K562 (cell line): ENCODE measurements at regions not wholly inside any gene's neighbourhood (a gene's known extent, or its start where the extent isn't known, plus 50 kb on each side); places are given as distances from the start of the nearest gene placed in this dataset.

Source experiments
- ATAC-seq: fragments of 200-7000 bp; cut with Tn5 transposase; 3 replicates; pipeline ENCODE4 v1.9.1; 2020; ENCODE audit warnings: moderate library complexity
- BruUV-seq: library from RNA; stranded (reverse); fragments of 400-500 nt; replicated peaks from 2 replicates; lab custom pipeline; 2021; lab: Mats Ljungman, UMichigan
- CTCF ChIA-PET: fragments of 300-600 bp; formaldehyde crosslinking; extraction: SDS; loops from one replicate; lab custom pipeline; 2021; ENCODE audit warnings: low intra/inter-chr PET ratio; lab: Yijun Ruan, JAX
- POLR2A ChIA-PET: fragments of 300-600, 350-650 bp; sonication (Branson Sonifier 250); formaldehyde crosslinking; extraction: SDS; loops from one replicate; lab custom pipeline; 2021; ENCODE audit warnings: antibody characterized with exemption, inconsistent platforms; lab: Yijun Ruan, JAX
- DNase-seq, 4 experiments: peaks; one replicate each; pipeline versions ENCODE4 v3.0.0 to v3.0.0-alpha.2; 2011 to 2018; ENCODE audit warnings: low spot score in 3 of 4, mixed read lengths in 3 of 4; ENCODE audit errors: extremely low read depth in 1 of 4
- FAIRE-seq: peaks from 2 replicates; lab custom pipeline; 2011; peaks lifted over from hg19 to GRCh38; lab: Jason Lieb, UNC
- H2AFZ ChIP-seq: 2 replicates; pipeline ENCODE4 v1.6.0; 2011; ENCODE audit warnings: low read depth, low read length, control low read depth, inconsistent platforms
- H3K27ac ChIP-seq: fragments of 200-600 bp; 3 replicates; pipeline ENCODE4 v1.8.0; 2011; ENCODE audit warnings: low read depth, mild to moderate bottlenecking, control low read depth, inconsistent platforms, low read length, moderate library complexity, mixed read lengths; ENCODE audit errors: extremely low read depth
- H3K27me3 ChIP-seq, 2 experiments: fragments of 300-600 bp in 1 of 2; 2 replicates in 1 of 2; 3 replicates in 1 of 2; pipeline versions ENCODE4 v1.6.0 to v1.8.0; 2011; ENCODE audit warnings: inconsistent platforms in 2 of 2, low read length in 2 of 2, mild to moderate bottlenecking in 1 of 2, mixed read lengths in 1 of 2, moderate library complexity in 1 of 2; ENCODE audit not compliant: control insufficient read depth in 2 of 2, insufficient read depth in 2 of 2
- H3K36me3 ChIP-seq: fragments of 300-600 bp; 3 replicates; pipeline ENCODE4 v1.8.0; 2011; ENCODE audit warnings: mild to moderate bottlenecking, low read length, inconsistent platforms; ENCODE audit not compliant: control insufficient read depth, insufficient read depth
- H3K4me1 ChIP-seq, 2 experiments: fragments of 200-600 bp in 1 of 2; replicated peaks in 1 of 2; 2 replicates in 1 of 2; 3 replicates in 1 of 2; pipeline versions ENCODE4 v1.5.1 to v1.8.0; 2011; ENCODE audit warnings: inconsistent platforms in 2 of 2, low read length in 2 of 2, mild to moderate bottlenecking in 1 of 2, mixed read lengths in 1 of 2, moderate library complexity in 1 of 2; ENCODE audit not compliant: control insufficient read depth in 2 of 2, insufficient read depth in 2 of 2
- H3K4me2 ChIP-seq: 2 replicates; pipeline ENCODE4 v1.6.1; 2011; ENCODE audit warnings: low read length, control low read depth, inconsistent platforms, mixed read lengths; ENCODE audit not compliant: insufficient read depth
- H3K4me3 ChIP-seq: fragments of 200-600 bp; sonication (generic), shearing (Covaris generic); 2 replicates; pipeline ENCODE4 v1.5.1; 2016; ENCODE audit warnings: control low read depth, inconsistent platforms
- H3K79me2 ChIP-seq: fragments of 200-600 bp; 3 replicates; pipeline ENCODE4 v1.8.0; 2011; ENCODE audit warnings: low read length, inconsistent platforms; ENCODE audit not compliant: control insufficient read depth, insufficient read depth
- H3K9ac ChIP-seq, 2 experiments: 2 replicates each; pipeline versions ENCODE4 v1.6.0 to v1.6.1; 2011; ENCODE audit warnings: low read depth in 2 of 2, low read length in 2 of 2, control low read depth in 1 of 2, inconsistent platforms in 1 of 2, mild to moderate bottlenecking in 1 of 2, mixed read lengths in 1 of 2; ENCODE audit not compliant: insufficient read depth in 1 of 2
- H3K9me1 ChIP-seq: one replicate; pipeline ENCODE4 v1.6.0; 2011; ENCODE audit warnings: inconsistent platforms, mild to moderate bottlenecking, low read length, moderate library complexity; ENCODE audit not compliant: control insufficient read depth, insufficient read depth
- H3K9me3 ChIP-seq: replicated peaks from 2 replicates; pipeline ENCODE4 v1.5.1; 2011; ENCODE audit warnings: low read depth, low read length, inconsistent platforms; ENCODE audit not compliant: control insufficient read depth, insufficient read depth
- H4K20me1 ChIP-seq: replicated peaks from 2 replicates; pipeline ENCODE4 v1.6.1; 2011; ENCODE audit warnings: low read length, inconsistent platforms, mixed read lengths; ENCODE audit not compliant: control insufficient read depth, insufficient read depth
- ARHGAP35 ChIP-seq: fragments of 450-650 bp; IDR thresholded peaks from 2 replicates; pipeline ENCODE4 v1.6.1; 2018; ENCODE audit not compliant: partially characterized antibody
- CSDE1 ChIP-seq, 2 experiments: fragments of 450-650 bp; IDR thresholded peaks; 2 replicates each; pipeline ENCODE4 v1.6.1; 2016; ENCODE audit warnings: mild to moderate bottlenecking in 1 of 2
- SMAD2 ChIP-seq: fragments of 150-350 bp; IDR thresholded peaks from 2 replicates; pipeline ENCODE4 v1.6.1; 2014; ENCODE audit warnings: low read depth, mild to moderate bottlenecking, low read length
- SRSF1 ChIP-seq: fragments of 200-400 bp; formaldehyde crosslinking; IDR thresholded peaks from 2 replicates; pipeline ENCODE4 v1.6.1; 2017; ENCODE audit warnings: mild to moderate bottlenecking, low read depth, low read length, moderate library complexity
- TFAM ChIP-seq: fragments of 250-450 bp; sonication (Bioruptor Pico); conservative IDR thresholded peaks from 2 replicates; pipeline ENCODE4 v1.5.0; 2021; ENCODE audit warnings: mild to moderate bottlenecking, moderate library complexity
- WGBS: fragments of 100-300 bp; shearing (Covaris generic); methylation state at CpG from one replicate; pipeline ENCODE4 v1.1.6; 2016; ENCODE audit warnings: low coverage, mixed read lengths; ENCODE audit not compliant: insufficient coverage; ENCODE audit errors: missing lambda C conversion rate; 5-methylcytosine and 5-hydroxymethylcytosine counted together
- in situ Hi-C: fragments of 300-500 bp; cut with MboI; formaldehyde crosslinking; loops from 4 replicates; pipeline ENCODE4 v1.15.0; 2018; ENCODE audit warnings: inconsistent platforms, mixed read lengths
- intact Hi-C: fragments of 100-400 bp; cut with micrococcal nuclease; formaldehyde crosslinking; loops from 2 replicates; pipeline ENCODE4 v1.14.2; 2022
- TF ChIP-seq, protein P1 (sequence below): IDR thresholded peaks from 3 replicates; pipeline ENCODE4 v1.6.1; 2011; ENCODE audit warnings: borderline replicate concordance, mild to moderate bottlenecking, moderate library complexity; ENCODE audit not compliant: insufficient read length; ENCODE audit errors: extremely low read depth

GRCh38 chr3:74145277-74145676, 469.2 kb downstream of the CNTN3 start:
- WGBS, result 0% methylated on average over 1 of the region's 1 CpG
- no peaks in the 10 kb centered on the region for H3K9me3 ChIP-seq
- H3K27me3 ChIP-seq, result no peaks in the 10 kb centered on the region
- H3K4me1 ChIP-seq, result no peaks in the 10 kb centered on the region
- H3K36me3 ChIP-seq, result no peaks in the 10 kb centered on the region
- no peaks in the 10 kb centered on the region for H4K20me1 ChIP-seq
- DNase-seq (no peak), FAIRE-seq (no peak), ATAC-seq (no peak)
- ChIA-PET CTCF (no interaction called here), POLR2A (interaction anchor here (0.7 kb wide), 1 partner anchor 108 kb away, joined by 3 read pairs; no protein-coding TSS in a partner anchor)
- no TSS peak for BruUV-seq
- no peaks in the 10 kb centered on the region for H3K79me2 ChIP-seq
- H3K27ac ChIP-seq, result no peak overlapping the region
- H3K9ac ChIP-seq, result no peak overlapping the region
- in situ Hi-C loops, result no loop called here
- H3K4me2 ChIP-seq, result no peak overlapping the region
- H3K4me3 ChIP-seq, result no peak overlapping the region
- H3K9me1 ChIP-seq, result no peaks in the 10 kb centered on the region
- H2AFZ ChIP-seq, result no peak overlapping the region
- no peak for TF ChIP-seq SMAD2
- TF ChIP-seq ARHGAP35, result no peak
- TF ChIP-seq CSDE1 (IDR thresholded peaks at IDR 0.05), result no peak
- TF ChIP-seq TFAM, result no peak
- TF ChIP-seq, protein P1, sequence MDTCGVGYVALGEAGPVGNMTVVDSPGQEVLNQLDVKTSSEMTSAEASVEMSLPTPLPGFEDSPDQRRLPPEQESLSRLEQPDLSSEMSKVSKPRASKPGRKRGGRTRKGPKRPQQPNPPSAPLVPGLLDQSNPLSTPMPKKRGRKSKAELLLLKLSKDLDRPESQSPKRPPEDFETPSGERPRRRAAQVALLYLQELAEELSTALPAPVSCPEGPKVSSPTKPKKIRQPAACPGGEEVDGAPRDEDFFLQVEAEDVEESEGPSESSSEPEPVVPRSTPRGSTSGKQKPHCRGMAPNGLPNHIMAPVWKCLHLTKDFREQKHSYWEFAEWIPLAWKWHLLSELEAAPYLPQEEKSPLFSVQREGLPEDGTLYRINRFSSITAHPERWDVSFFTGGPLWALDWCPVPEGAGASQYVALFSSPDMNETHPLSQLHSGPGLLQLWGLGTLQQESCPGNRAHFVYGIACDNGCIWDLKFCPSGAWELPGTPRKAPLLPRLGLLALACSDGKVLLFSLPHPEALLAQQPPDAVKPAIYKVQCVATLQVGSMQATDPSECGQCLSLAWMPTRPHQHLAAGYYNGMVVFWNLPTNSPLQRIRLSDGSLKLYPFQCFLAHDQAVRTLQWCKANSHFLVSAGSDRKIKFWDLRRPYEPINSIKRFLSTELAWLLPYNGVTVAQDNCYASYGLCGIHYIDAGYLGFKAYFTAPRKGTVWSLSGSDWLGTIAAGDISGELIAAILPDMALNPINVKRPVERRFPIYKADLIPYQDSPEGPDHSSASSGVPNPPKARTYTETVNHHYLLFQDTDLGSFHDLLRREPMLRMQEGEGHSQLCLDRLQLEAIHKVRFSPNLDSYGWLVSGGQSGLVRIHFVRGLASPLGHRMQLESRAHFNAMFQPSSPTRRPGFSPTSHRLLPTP, result no peak
- no peak for TF ChIP-seq SRSF1
- intact Hi-C loops, result no loop called here
